ENCODE measurements at regions not wholly inside any gene's neighbourhood (a gene's known extent, or its start where the extent isn't known, plus 50 kb on each side); places are given as distances from the start of the nearest gene placed in this dataset.

DNA sequence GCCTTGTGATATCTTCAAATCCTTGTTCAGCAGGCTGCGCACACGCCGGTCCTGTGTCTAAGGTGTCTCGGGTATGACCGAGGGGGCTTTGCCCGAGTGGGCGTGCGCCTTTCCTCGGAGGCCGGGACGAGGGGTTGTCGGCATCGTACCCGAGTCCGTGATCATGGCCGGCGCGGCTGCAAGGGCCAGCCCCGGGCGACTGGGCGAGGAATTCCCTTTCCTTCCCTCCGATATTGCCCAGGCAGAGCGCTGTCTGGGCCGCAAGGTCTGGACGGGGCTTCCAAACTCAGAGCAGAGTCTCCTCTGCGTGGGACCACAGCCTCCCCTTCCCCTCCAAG, 59.7 kb downstream of the ZNF467 start:
- TF ChIP-seq, protein P1, sequence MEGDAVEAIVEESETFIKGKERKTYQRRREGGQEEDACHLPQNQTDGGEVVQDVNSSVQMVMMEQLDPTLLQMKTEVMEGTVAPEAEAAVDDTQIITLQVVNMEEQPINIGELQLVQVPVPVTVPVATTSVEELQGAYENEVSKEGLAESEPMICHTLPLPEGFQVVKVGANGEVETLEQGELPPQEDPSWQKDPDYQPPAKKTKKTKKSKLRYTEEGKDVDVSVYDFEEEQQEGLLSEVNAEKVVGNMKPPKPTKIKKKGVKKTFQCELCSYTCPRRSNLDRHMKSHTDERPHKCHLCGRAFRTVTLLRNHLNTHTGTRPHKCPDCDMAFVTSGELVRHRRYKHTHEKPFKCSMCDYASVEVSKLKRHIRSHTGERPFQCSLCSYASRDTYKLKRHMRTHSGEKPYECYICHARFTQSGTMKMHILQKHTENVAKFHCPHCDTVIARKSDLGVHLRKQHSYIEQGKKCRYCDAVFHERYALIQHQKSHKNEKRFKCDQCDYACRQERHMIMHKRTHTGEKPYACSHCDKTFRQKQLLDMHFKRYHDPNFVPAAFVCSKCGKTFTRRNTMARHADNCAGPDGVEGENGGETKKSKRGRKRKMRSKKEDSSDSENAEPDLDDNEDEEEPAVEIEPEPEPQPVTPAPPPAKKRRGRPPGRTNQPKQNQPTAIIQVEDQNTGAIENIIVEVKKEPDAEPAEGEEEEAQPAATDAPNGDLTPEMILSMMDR (IDR thresholded peaks at IDR 0.05; ENCODE audit: low read length): no peak
- TF ChIP-seq EZH2phosphoT487 (IDR thresholded peaks at IDR 0.05; ENCODE audit: low read length): no peak
